Sigmoid colon (tissue), 6 donors: ENCODE measurements at regions not wholly inside any gene's neighbourhood (a gene's known extent, or its start where the extent isn't known, plus 50 kb on each side); places are given as distances from the start of the nearest gene placed in this dataset.

Experiments
- DNase-seq: peaks from one replicate; pipeline ENCODE4 v3.0.0-alpha.2; 2019
- H3K27ac ChIP-seq, 4 donors: fragments of 200-600 bp; sonication (generic); one replicate each; pipeline ENCODE4 v1.5.1; 2016 to 2019; ENCODE audit warnings: mild to moderate bottlenecking in 1 of 4
- H3K27me3 ChIP-seq, 3 donors: fragments of 200-600 bp; sonication (generic); one replicate each; pipeline ENCODE4 v1.5.1; 2019; ENCODE audit warnings: mild to moderate bottlenecking in 1 of 3
- H3K36me3 ChIP-seq, 4 donors: fragments of 200-600 bp; sonication (generic); one replicate each; pipeline ENCODE4 v1.5.1; 2016 to 2019
- H3K4me1 ChIP-seq, 4 donors: fragments of 200-600 bp; sonication (generic); one replicate each; pipeline ENCODE4 v1.5.1; 2017 to 2019
- H3K4me3 ChIP-seq, 4 donors: fragments of 200-600 bp; sonication (generic); one replicate each; pipeline ENCODE4 v1.5.1; 2017 to 2019; ENCODE audit warnings: mild to moderate bottlenecking in 2 of 4, moderate library complexity in 1 of 4
- H3K9me3 ChIP-seq, 4 donors: fragments of 200-600 bp in 3 of 4; sonication (generic) in 3 of 4; one replicate each; pipeline versions ENCODE4 v1.5.1 to v1.6.1; 2013 to 2019
- CTCF ChIP-seq, 4 experiments: fragments of 450-650 bp in 3 of 4; fragments of 200-600 bp in 1 of 4; IDR thresholded peaks; one replicate each; pipeline ENCODE4 v1.5.1; 2016 to 2019; ENCODE audit warnings: antibody characterized with exemption in 4 of 4, mild to moderate bottlenecking in 3 of 4, moderate library complexity in 2 of 4
- EP300 ChIP-seq, 4 donors: sonication (generic); formaldehyde crosslinking; IDR thresholded peaks; one replicate each; pipeline ENCODE4 v1.6.1; 2017; ENCODE audit warnings: antibody characterized with exemption in 4 of 4
- POLR2A ChIP-seq, 2 donors: fragments of 450-650 bp; IDR thresholded peaks; one replicate each; pipeline ENCODE4 v1.6.1; 2016; ENCODE audit warnings: antibody characterized with exemption in 2 of 2, mild to moderate bottlenecking in 2 of 2, moderate library complexity in 2 of 2
- POLR2AphosphoS5 ChIP-seq, 4 donors: sonication (generic); formaldehyde crosslinking; IDR thresholded peaks; one replicate each; pipeline ENCODE4 v1.6.1; 2017; ENCODE audit warnings: antibody characterized with exemption in 4 of 4
- WGBS, 2 donors: extraction: QIAGEN DNeasy Blood & Tissue Kit; methylation state at CpG; one replicate each; pipeline ENCODE4 v1.1.7; 2013; 5-methylcytosine and 5-hydroxymethylcytosine counted together
- intact Hi-C: fragments of 100-400 bp; cut with DNase I; formaldehyde crosslinking; loops from one replicate; pipeline ENCODE4 v1.15.1; 2023
- donor health status: healthy with polysubstance abuse.
- donor health status: healthy.

GRCh38 chr6:112739766-112740165, 392.6 kb downstream of the RFPL4B start:
- Histone ChIP-seq H3K4me3 (no peak overlapping the region), H3K4me1 (no peaks in the 10 kb centered on the region), H3K27ac (no peak overlapping the region), H3K9me3 (no peaks in the 10 kb centered on the region), H3K36me3 (no peaks in the 10 kb centered on the region), H3K27me3 (no peaks in the 10 kb centered on the region)
- intact Hi-C loops = no loop called here
- no peak for TF ChIP-seq EP300 (IDR thresholded peaks at IDR 0.05)
- DNase-seq = no peak

- no peak overlapping the region for H3K4me3 ChIP-seq
- intact Hi-C loops = no loop called here
- 78 to 86% methylated on average over 1 of the region's 1 CpG for WGBS, 2 donors
- H3K27ac ChIP-seq = no peak overlapping the region
- H3K4me1 ChIP-seq = no peaks in the 10 kb centered on the region
- DNase-seq = no peak
- no peak for TF ChIP-seq POLR2A (IDR thresholded peaks at IDR 0.05)
- no peak for TF ChIP-seq POLR2AphosphoS5 (IDR thresholded peaks at IDR 0.05)
- no peak for TF ChIP-seq CTCF (IDR thresholded peaks at IDR 0.05)
- no peak for TF ChIP-seq EP300 (IDR thresholded peaks at IDR 0.05)
- no peaks in the 10 kb centered on the region for H3K36me3 ChIP-seq
- no peaks in the 10 kb centered on the region for H3K27me3 ChIP-seq
- H3K9me3 ChIP-seq = no peaks in the 10 kb centered on the region
Observed at GRCh38 chr6:112743323-112743722, 396.2 kb downstream of the RFPL4B start.

GRCh38 chr6:112744827-112745226, 397.7 kb downstream of the RFPL4B start:
- TF ChIP-seq POLR2A (IDR thresholded peaks at IDR 0.05) (no peak), POLR2AphosphoS5 (IDR thresholded peaks at IDR 0.05) (no peak), EP300 (IDR thresholded peaks at IDR 0.05) (no peak), CTCF (IDR thresholded peaks at IDR 0.05) (no peak)
- no peak for DNase-seq
- Histone ChIP-seq H3K36me3 (no peaks in the 10 kb centered on the region), H3K9me3 (no peaks in the 10 kb centered on the region), H3K4me3 (no peak overlapping the region), H3K27ac (no peak overlapping the region), H3K4me1 (no peaks in the 10 kb centered on the region), H3K27me3 (no peaks in the 10 kb centered on the region)
- intact Hi-C loops = no loop called here
- WGBS, 2 donors = 53 to 69% methylated on average over 4 of the region's 4 CpGs

- Histone ChIP-seq H3K4me3 (no peak overlapping the region), H3K27ac (no peak overlapping the region), H3K9me3 (no peaks in the 10 kb centered on the region), H3K36me3 (no peaks in the 10 kb centered on the region), H3K4me1 (no peaks in the 10 kb centered on the region), H3K27me3 (no peaks in the 10 kb centered on the region)
- intact Hi-C loops = no loop called here
- no peak for DNase-seq
- TF ChIP-seq CTCF (IDR thresholded peaks at IDR 0.05) (no peak), EP300 (IDR thresholded peaks at IDR 0.05) (no peak), POLR2AphosphoS5 (IDR thresholded peaks at IDR 0.05) (no peak), POLR2A (IDR thresholded peaks at IDR 0.05) (no peak)
- WGBS, 2 donors = 15 to 49% methylated on average over 1 of the region's 1 CpG
Observed at GRCh38 chr6:112745765-112746164, 398.6 kb downstream of the RFPL4B start.

GRCh38 chr6:112749673-112750072, 402.5 kb downstream of the RFPL4B start:
- no peak for TF ChIP-seq POLR2A (IDR thresholded peaks at IDR 0.05)
- TF ChIP-seq POLR2AphosphoS5 (IDR thresholded peaks at IDR 0.05) = no peak
- no peak for TF ChIP-seq EP300 (IDR thresholded peaks at IDR 0.05)
- TF ChIP-seq CTCF (IDR thresholded peaks at IDR 0.05) = no peak
- no peak for DNase-seq
- Histone ChIP-seq H3K9me3 (no peaks in the 10 kb centered on the region), H3K27me3 (no peaks in the 10 kb centered on the region), H3K4me3 (no peak overlapping the region), H3K36me3 (no peaks in the 10 kb centered on the region), H3K27ac (no peak overlapping the region), H3K4me1 (no peaks in the 10 kb centered on the region)
- intact Hi-C loops = no loop called here
- 50 to 78% methylated on average over 5 of the region's 5 CpGs for WGBS, 2 donors
